Forelimb muscle (tissue), 1 donor: ENCODE measurements at regions not wholly inside any gene's neighbourhood (a gene's known extent, or its start where the extent isn't known, plus 50 kb on each side); places are given as distances from the start of the nearest gene placed in this dataset.

ENCODE experiments used
- DNase-seq: peaks from one replicate; pipeline ENCODE4 v3.0.0-alpha.2; 2013; ENCODE audit warnings: low read depth

DNA sequence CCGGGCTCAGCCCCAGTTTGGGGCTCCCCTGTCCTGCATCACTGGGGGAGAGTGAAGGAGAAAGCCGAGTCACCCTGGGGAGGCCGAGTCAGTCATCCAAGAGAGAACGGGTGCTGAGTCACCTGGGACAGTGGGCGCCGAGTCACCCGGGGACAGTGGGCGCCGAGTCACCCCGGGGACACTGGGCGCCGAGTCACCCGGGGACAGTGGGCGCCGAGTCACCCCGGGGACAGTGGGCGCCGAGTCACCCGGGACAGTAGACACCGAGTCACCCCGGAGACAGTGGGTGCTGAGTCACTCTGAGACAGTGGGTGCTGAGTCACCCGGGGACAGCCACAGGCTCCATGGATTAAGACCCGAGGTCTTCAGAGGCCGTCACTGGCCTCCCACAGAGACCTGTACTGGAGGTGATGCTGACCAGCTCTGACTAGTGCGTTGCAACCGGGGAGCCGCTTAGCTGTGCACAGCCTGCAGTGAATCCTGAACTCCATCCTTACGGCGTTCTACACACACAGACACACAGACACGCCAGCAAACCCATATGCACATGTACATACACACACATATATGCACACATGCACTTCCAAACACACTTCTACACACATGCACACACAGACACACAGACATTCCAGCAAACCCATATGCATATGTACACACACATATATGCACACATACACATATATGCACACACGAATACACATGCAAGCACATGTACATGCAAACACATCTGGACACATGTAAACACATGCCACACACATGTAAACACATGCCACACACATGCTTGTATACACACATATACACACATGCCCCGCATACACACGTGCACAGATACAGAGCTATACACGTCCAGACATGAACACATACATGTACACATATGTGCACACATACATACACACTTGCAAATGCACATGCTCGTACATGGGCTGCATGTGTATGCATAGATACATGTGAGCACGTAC, 64.9 kb upstream of the GALNT9 start:
- DNase-seq, result no peak

DNA sequence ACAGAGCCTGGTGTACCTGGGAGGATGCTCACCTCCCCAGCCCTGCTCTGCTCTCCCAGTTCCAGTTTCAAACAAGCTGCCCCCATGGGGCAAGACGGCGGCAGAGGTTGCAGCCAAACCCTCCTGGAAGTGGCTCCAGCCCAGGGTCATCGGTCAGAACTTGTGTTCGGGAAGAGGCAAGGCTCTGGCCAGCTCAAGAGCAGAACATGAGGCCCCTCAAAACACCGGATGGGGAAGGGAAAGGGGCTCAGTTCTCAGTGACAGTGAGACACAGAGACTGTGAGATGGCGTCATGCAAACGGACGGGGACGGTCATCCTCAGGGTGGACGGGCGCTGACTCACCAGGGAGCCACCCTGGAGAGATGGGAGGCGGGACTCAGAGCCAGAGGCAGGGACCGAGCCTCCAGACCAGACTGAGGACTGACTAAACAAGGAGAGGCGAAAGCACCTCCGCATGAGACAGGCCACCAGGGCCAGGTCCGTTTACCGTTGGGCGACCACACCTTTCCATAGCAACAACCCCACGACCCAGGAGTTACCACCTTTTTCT, 63.9 kb upstream of the GALNT9 start:
- DNase-seq, result no peak

DNA sequence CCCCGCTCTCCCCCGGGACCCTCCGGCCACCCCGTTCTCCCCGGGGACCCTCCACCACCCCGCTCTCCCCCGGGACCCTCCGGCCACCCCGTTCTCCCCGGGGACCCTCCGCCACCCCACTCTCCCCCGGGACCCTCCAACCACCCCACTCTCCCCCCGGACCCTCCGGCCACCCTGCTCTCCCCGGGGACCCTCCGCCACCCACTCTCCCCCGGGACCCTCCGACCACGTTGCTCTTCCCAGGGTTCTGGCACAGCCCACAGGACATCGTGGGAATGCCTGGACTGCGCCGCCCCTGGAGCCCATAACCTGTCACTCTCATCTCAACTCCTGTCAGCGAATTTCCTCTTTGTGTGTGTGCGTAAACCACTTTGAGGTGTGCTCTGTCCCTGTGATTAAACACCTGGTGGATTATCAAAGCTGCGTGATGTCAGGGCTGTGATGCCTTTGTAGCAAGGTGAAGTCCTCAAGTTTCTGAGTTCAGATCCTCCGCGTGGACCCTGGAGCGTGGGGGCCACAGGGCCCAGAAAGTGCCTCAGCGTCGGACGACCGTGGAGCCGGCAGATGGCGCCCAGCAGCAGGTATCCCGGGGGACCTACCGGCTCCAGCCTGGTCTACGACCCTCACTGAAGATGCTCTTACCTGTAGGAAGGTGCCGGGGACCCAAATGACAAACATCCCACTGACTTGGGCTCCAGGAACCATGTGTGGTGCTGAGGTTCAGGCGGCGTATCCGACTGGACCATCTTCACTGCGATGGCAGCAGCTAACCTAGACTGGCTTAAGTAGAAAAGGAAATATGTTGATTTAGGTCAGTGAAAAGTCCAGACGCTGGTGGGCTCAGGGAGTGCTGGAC, 63.2 kb upstream of the GALNT9 start:
- DNase-seq, result no peak

DNA sequence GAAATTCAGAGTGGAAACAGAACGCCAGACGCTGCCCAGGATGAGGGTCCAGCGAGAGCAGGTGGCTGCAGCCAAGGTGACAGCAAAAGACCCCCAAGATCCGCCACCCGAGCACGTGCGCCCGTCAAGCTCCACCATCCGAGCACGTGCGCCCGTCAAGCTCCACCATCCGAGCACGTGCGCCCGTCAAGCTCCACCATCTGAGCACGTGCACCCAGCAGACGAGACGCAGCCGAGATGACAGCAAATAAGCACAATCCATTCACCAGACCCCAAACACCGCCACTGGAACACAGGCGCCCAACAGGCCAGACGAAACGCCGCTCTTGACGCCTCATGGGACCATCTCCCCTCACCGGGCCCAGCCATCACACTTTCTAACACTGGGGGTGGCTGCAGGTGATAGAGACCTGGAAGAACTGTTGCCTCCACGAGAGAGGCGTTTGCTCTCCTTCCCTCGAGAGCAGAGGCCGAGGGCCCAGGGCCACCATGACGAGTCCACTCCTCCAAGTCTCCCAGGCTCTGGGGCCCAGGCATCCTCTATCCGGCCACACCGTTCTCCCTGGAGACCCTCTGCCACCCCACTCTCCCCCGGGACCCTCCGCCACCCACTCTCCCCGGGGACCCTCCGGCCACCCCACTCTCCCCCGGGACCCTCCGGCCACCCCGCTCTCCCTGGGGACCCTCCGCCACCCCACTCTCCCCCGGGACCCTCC, 62.1 kb upstream of the GALNT9 start:
- no peak for DNase-seq

DNA sequence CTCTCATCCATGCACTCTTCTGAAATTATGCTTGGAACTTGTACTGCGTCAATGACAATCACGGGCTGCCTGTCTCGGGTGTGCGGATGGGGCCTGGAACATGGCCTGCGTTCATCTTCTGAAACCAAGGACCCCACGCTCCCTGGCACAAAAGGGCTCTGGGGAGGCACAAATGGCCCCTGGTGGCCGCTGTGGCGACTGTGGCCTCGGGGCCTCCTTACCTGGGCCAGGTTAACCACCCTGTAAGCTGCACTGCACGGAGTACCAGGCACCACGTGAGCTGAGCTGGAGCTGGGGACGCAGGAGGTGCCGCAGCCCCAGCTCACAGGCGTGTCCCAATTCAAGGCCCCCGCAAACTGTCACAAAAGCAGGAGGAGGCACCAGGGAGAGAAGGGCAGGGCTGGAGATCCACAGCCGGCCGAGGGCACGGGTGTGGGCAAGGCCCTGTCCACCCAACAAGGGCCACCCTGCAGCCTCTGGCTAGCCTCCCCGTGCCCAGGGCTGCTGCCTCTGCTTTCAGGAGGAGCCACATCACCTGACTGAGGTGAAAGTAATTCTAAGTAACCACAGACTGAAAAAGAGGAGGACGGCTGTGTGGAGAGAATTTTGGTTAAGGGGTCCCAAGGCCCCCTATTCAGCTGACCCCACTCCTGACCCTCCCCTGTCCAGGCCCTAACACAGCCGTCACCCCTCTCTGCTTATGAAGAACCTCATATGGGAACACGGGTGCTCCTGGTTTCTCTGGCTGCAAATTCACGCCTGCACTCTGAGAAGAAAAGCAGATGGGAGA, 61.1 kb upstream of the GALNT9 start:
- DNase-seq, result no peak

DNA sequence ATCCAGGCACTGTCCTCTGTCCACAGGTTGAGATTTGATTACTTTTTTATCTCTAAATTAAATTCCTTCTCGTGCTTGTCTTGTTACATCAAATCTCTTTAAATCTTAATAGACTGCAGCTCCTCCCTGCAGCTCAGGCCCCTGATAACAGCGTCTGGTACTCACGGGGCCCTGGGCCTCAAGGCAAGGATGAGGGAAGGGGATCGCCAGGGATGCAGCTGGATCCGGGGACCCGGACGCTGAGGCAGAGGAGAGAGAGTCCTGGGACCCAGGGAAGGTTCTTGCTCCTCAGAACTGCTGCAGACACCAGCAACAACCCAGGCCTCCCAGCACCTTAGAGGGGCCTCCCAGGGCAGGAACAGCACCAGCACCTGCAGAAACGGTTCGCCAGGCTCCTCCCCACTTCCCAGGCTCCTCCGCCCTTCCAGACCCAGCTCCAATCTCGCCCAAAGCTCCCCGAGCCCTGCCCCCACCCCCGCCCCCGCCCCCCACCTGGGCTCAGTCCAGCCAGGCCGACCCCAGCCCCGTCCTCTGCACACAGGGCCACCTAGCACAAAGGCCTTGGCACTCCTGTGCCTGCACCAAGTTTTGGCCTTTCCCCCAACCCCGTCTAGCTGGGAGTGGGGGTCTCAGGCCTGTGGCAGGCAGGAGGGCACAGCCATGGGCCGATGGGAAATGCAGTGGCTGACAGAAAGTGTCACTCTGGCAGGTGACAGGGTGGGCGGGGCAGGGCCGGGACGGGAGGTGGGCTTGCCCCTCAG, 60.3 kb upstream of the GALNT9 start:
- DNase-seq, result no peak

DNA sequence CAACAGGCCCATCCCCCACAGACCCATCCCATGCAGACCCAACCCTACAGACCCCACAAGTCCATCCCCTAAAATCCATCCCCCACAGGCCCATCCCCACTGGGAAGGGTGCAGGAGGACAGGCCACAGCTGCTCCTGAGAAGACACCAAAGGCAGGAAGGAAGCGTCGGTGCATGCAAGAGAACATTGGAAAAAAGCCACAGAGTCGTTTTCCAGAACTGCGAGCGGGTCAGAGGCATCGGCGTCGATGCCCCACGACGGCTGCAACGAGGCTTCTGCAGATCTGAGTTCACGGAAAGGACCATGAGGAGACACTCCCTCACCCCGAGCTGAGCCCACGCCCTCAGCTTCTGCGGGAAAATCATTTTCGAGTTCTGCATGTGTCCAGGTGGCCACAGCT, 59.6 kb upstream of the GALNT9 start:
- DNase-seq, result no peak

DNA sequence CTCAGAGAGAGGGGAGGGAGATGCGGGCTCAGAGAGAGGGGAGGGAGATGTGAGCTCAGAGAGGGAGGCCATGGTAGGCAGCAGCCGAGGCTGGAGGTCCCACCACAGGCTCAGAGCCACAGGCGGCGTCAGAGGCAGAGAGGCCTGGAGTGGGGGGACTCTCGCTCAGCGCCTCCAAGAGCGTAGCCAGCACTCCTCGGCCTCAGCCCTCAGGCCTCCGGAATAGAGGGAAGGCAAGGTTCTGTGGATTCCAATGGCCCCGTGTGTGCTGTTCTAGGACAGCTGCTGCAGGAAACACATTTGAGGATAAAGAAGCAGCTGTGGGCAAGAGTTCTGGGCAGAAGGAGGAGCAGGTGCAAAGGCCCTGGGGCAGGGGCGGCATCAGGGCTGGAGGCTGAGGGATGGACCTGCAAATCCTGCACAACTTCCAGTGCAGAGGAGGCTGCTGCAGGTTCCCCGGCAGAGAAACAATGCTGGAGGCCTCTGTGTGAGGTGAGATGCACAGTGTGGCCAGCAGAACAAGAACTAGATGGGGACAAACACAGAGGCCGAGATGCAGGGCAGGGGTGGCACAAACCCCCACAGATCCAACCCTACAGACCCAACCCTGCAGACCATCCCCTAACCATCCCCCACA, 59.1 kb upstream of the GALNT9 start:
- DNase-seq, result no peak

DNA sequence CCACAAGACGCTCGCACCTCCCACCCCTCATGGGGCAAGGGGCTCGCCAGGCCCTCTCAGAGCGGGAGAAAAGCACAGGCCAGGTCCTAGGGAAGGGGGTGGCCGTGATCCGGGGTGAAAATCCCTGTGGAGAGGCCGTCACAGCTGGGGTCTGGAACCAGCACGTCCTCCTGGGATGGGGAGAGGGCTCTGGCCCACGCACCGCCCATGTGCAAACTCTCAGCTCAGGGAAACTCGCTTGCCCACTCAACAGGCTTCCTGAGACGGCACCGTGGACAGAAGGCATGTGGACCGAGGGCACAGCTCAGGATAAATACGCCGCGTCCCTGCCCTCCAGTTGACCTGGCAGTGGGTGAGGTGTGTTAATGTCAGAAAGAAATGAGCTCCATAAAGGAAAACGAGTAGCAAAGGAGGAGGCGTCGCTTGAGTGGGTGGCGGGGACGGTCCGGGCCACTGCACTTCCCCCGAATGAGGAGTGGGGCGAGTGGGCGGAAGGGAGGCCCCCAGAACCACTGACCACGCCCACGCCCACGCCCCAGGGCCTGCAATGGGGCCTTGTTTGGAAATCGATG, 57.6 kb upstream of the GALNT9 start:
- no peak for DNase-seq

DNA sequence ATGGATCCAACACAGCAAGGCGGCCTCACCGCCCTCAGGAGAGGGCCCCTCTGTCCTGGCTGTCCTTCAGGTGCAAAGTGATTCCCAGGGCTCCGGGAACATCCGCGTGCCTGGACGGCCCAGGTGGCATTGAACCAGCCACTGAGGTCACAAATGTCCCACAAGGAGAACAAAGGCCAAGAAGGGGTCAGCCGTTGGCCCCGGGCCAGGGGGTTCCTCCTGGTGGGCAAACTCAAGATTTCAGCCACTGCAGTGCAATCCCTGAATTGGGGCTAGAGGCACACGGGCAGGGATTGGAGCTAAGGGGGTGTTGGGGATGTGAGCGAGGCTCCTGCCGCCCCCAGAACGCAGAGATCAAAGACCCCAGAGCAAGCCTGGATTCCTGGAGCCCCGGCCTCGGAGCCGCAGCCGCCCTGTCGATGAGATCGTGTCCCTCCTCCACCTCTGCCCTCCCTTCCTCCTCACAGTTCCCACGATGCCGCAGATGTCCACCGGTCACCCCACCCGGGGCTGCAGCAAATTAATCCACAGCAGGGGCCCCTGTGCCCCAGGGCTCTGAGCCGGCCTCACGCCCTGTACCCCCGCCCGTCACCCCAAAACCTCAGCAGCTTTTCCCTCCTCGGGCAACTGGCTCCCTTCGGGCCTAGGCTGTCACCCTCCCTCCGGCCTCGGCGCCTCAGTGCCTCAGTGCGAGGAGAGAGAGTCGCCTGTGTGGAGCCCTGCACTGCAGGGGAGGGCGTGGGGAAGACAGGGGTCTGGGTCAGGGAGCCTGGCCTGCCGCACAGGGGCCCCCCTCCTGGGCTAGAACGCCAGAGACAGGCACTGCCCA, 56.7 kb upstream of the GALNT9 start:
- no peak for DNase-seq

DNA sequence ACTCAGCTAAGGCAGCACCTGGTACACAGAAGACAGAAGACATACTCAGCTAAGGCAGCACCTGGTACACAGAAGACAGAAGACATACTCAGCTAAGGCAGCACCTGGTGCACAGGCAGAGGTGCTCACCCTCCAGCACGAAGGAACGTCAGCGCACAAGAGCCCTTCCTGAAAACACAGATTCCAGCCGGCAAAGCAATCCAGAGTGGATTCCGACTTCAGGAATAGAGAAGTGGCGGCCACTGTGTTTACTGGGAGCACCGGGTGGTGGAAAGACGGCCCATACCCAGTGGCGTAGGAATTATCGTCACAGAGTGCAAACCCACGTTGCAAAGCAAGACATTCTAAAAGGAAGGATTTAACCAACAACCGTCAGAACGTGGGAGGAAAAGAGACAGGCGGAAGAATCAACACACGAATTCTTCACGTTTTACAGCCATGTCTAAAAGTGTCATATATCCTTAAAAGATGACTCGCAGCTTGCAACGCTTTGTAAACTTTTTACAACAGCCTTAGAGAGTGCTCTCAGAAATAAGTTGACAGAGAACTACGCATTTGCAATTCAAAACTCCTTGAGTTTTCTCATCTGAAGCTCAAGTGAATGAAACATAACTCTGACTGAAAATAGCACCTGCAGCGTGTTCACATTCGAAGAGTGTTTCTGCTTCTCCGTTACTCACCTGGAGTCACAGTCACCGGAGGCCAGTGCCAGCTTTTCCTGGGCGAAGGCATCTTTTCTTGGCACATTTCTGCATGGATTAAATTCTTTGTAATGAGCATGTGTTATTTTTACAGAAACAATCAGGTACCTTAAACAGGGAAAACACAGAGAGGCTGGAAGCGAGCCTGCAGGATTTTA, 55.8 kb upstream of the GALNT9 start:
- no peak for DNase-seq

DNA sequence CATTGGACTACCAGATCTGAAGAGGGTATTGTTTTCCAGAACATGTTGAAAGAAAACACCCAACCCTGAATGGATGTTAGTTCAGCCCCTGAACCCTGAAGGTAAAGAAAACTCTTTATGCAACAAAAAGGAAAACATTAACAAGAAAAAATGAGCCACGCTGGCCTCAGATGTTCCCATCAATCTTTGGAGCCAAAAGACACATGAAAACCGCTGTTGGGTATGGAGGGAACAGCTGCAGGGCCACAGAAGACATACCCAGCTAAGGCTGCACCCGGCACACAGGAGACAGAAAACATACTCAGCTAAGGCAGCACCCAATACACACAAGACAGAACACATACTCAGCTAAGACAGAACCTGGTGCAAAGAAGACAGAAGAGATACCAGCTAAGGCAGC, 51.3 kb upstream of the GALNT9 start:
- no peak for DNase-seq

DNA sequence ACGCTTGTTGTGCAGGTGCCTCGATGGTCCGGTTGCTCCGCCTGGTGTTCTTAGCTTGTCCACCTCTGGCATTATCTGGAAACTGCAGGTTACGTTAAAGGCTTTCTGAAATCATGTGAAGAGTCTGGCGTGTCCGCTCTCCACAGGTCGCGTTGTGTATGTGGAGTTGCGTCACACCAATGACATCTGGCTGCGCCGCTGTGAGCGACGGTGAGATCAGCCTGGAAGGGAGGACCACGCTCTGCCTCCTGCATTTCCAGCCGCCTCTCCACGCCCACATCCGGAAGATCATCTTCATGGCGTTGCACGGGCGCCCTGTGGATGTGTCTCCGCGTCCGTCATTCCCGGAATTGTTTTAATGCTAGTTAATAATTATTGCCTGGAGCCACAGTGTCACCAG, 50.6 kb upstream of the GALNT9 start:
- no peak for DNase-seq

DNA sequence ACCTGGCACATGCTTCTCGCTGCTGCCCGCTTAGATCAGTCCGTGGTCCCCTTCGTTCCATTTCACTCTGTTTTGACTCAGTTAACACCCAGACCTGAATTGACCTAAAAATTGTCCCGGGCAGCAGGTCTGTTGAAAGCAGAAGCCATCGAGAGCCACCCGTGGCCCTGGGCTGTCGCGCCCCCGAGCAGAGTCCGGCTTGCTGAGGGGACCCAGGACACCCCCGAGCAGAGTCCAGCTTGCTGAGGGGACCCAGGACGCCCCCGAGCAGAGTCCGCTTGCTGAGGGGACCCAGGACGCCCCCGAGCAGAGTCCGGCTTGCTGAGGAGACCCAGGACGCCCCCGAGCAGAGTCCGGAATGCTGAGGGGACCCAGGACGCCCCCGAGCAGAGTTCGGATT, 50.2 kb upstream of the GALNT9 start:
- DNase-seq, result no peak
